Left lung (tissue), 4 donors: ENCODE measurements at regions not wholly inside any gene's neighbourhood (a gene's known extent, or its start where the extent isn't known, plus 50 kb on each side); places are given as distances from the start of the nearest gene placed in this dataset.

Experiments
- ATAC-seq: fragments of 200-7000 bp; cut with Tn5 transposase; one replicate; pipeline ENCODE4 v1.9.1; 2020; ENCODE audit warnings: moderate library complexity
- DNase-seq, 4 donors: peaks; one replicate each; pipeline ENCODE4 v3.0.0-alpha.2; 2013 to 2020
- H3K27ac ChIP-seq, 2 donors: fragments of 200-600 bp; sonication (generic) in 1 of 2; one replicate each; pipeline versions ENCODE4 v1.5.0 to v1.8.0; 2020 to 2021
- H3K27me3 ChIP-seq, 2 donors: fragments of 200-600 bp; sonication (generic) in 1 of 2; one replicate each; pipeline versions ENCODE4 v1.5.0 to v1.8.0; 2020 to 2021
- H3K36me3 ChIP-seq, 2 donors: fragments of 200-600 bp; sonication (generic) in 1 of 2; one replicate each; pipeline versions ENCODE4 v1.5.0 to v1.8.0; 2020 to 2021
- H3K4me1 ChIP-seq, 2 donors: fragments of 200-600 bp; one replicate each; pipeline ENCODE4 v1.8.0; 2021
- H3K4me3 ChIP-seq, 2 donors: fragments of 200-600 bp; sonication (generic) in 1 of 2; one replicate each; pipeline versions ENCODE4 v1.5.0 to v1.8.0; 2020 to 2021; ENCODE audit warnings: mild to moderate bottlenecking in 1 of 2
- H3K9me3 ChIP-seq, 2 donors: fragments of 200-600 bp; sonication (generic) in 1 of 2; one replicate each; pipeline versions ENCODE4 v1.5.0 to v1.8.0; 2020 to 2021
- intact Hi-C, 2 donors: fragments of 100-400 bp; cut with DNase I; formaldehyde crosslinking; loops; one replicate each; pipeline versions ENCODE4 v1.11.2 to v1.14.2; 2022
- TF ChIP-seq, protein P1 (sequence below), 2 donors: fragments of 200-600 bp; sonication (generic) in 1 of 2; IDR thresholded peaks; one replicate each; pipeline versions ENCODE4 v1.5.0 to v1.8.0; 2021; ENCODE audit warnings: antibody characterized with exemption in 2 of 2
- donor health status: DM: no; HTN: yes; CAD: no.
- donor health status: DM: no; HTN: no; CAD: no.

DNA sequence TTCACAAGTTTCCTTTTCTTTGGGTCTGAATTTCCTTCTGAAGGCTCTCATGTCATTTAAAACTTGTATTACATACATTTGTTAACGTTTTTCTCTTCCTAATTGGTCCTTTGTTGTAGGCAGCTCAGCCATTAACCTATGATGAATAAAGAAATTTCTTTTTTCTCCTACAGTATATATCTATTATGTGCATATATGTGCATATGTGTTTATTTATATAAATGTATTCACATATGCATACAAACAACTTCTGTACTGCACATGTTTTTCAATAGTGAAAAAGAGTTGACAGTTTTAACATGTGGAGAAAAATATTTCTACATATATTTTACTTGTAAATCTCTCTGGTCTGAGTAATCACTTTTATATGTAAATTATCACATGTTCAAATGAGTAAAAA, 1674.9 kb upstream of the PCDH20 start:
- H3K4me3 ChIP-seq, result no peak overlapping the region
- ATAC-seq (no peak), DNase-seq (no peak)
- intact Hi-C loops, result no loop called here
- TF ChIP-seq, protein P1, sequence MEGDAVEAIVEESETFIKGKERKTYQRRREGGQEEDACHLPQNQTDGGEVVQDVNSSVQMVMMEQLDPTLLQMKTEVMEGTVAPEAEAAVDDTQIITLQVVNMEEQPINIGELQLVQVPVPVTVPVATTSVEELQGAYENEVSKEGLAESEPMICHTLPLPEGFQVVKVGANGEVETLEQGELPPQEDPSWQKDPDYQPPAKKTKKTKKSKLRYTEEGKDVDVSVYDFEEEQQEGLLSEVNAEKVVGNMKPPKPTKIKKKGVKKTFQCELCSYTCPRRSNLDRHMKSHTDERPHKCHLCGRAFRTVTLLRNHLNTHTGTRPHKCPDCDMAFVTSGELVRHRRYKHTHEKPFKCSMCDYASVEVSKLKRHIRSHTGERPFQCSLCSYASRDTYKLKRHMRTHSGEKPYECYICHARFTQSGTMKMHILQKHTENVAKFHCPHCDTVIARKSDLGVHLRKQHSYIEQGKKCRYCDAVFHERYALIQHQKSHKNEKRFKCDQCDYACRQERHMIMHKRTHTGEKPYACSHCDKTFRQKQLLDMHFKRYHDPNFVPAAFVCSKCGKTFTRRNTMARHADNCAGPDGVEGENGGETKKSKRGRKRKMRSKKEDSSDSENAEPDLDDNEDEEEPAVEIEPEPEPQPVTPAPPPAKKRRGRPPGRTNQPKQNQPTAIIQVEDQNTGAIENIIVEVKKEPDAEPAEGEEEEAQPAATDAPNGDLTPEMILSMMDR (IDR thresholded peaks at IDR 0.05), result no peak
- no peaks in the 10 kb centered on the region for H3K9me3 ChIP-seq
- no peak overlapping the region for H3K27ac ChIP-seq
- no peaks in the 10 kb centered on the region for H3K4me1 ChIP-seq
- no peaks in the 10 kb centered on the region for H3K27me3 ChIP-seq
- no peaks in the 10 kb centered on the region for H3K36me3 ChIP-seq

DNA sequence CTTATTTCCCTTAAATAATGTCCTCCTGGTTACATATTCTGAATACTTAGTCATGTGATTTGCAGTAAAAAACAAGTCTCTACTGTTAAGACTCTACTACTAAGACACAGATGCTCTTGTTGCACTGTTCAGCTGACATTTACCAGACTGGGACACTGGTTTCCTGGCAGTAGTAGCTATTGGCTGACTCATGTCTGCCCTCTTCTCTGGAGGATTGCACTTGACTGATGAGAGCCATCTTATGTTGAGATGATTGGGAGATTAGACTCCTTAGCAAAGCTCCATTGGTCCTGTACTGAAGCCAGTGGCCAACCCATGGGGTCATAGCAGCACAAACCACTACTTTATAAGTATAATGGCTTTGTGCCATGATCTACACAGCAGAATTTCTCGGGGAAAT, 1672.6 kb upstream of the PCDH20 start:
- DNase-seq, result no peak
- TF ChIP-seq, protein P1 (IDR thresholded peaks at IDR 0.05), result no peak
- Histone ChIP-seq H3K36me3 (no peaks in the 10 kb centered on the region), H3K4me1 (no peaks in the 10 kb centered on the region), H3K4me3 (no peak overlapping the region), H3K27me3 (no peaks in the 10 kb centered on the region), H3K9me3 (no peaks in the 10 kb centered on the region), H3K27ac (no peak overlapping the region)
- intact Hi-C loops, result no loop called here
- peak; percentile 38 for ATAC-seq

DNA sequence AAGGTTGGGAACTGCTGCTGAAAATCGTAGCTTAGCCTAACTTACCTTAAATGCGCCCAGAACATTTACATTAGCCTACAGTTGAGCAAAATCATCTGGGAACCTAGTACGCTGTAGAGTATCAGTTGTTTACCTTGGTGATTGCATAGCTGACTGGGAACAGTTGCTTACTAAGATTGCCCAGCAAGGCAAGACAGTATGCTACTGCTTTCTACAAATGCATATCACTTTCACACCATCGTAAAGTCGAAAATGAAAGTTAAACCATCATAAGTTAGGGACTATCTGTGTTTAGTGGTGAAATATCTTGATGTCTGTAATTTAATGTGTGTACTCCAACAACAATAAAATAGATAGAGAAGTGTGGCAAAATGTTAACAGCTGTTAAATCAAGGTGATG, 1670.6 kb upstream of the PCDH20 start:
- Histone ChIP-seq H3K9me3 (peaks cover 0 to 6% of the 10 kb centered on the region in 2 donors), H3K27ac (no peak overlapping the region), H3K4me3 (no peak overlapping the region), H3K27me3 (no peaks in the 10 kb centered on the region), H3K36me3 (no peaks in the 10 kb centered on the region), H3K4me1 (no peaks in the 10 kb centered on the region)
- intact Hi-C loops, result no loop called here
- ATAC-seq (no peak), DNase-seq (no peak)
- TF ChIP-seq, protein P1 (IDR thresholded peaks at IDR 0.05), result no peak

DNA sequence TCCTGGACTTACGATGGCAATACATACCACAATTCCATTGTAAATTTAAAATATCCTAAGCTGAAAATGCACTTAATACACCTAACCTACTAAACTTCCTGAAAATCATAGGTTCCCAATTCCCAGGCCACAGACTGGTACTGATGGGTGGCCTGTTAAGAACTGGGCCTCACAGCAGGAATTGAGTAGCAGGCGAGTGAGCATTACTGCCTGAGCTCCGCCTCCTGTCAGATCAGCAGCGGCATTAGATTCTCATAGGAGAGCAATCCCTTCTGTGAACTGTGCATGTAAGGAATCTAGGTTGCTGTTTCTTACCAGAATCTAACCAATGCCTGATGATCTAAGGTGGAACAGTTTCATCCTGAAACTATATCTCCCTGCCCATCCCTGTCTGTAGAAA, 1670.2 kb upstream of the PCDH20 start:
- no peak overlapping the region for H3K27ac ChIP-seq
- DNase-seq, result no peak
- no peaks in the 10 kb centered on the region for H3K4me1 ChIP-seq
- ATAC-seq, result no peak
- TF ChIP-seq, protein P1 (IDR thresholded peaks at IDR 0.05), result no peak
- peaks cover 0 to 10% of the 10 kb centered on the region in 2 donors for H3K9me3 ChIP-seq
- H3K36me3 ChIP-seq, result no peaks in the 10 kb centered on the region
- H3K4me3 ChIP-seq, result no peak overlapping the region
- intact Hi-C loops, result no loop called here
- H3K27me3 ChIP-seq, result no peaks in the 10 kb centered on the region

DNA sequence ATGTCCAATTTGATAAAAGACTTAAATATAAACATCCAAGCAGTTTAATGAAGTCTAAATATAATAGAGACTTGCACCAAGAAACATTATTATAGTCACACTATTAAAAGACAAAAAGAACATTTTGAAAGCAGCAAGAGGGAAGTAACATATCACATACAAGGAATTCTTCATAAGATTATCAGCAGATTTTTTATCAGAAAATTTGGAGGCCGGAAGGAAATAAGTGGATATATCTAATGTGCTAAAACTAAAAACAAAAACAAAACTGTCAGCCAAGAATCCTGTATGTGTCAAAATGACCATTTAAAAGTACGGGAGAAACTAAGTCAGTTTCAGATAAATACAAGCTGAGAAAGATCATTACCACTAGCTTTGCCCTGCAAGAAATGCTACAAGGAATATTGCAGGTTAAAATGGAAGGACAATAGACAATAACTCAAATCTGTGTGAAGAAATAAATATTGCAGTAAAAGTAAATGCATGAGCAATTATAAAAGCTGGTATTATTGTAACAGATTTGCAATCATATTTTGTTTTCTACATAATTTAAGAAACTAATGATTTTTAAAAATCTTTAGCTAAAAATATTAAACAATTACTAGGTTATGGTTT, 1665.9 kb upstream of the PCDH20 start:
- intact Hi-C loops, result no loop called here
- Histone ChIP-seq H3K36me3 (no peaks in the 10 kb centered on the region), H3K27ac (no peak overlapping the region), H3K9me3 (peaks cover 0 to 23% of the 10 kb centered on the region in 2 donors), H3K4me3 (no peak overlapping the region), H3K27me3 (no peaks in the 10 kb centered on the region), H3K4me1 (no peaks in the 10 kb centered on the region)
- TF ChIP-seq, protein P1 (IDR thresholded peaks at IDR 0.05), result no peak
- DNase-seq, result no peak
- no peak for ATAC-seq
